ENCODE measurements at regions not wholly inside any gene's neighbourhood (a gene's known extent, or its start where the extent isn't known, plus 50 kb on each side); places are given as distances from the start of the nearest gene placed in this dataset.
A peak's percentile ranks its signal among the peaks of the same experiment; 100 is the strongest.

- DNase-seq (ENCODE audit: low spot score) = peak; percentile 27
- WGBS = 82% methylated on average over 25 of the region's 25 CpGs
These were observed 186.7 kb upstream of the SHH start for GRCh38 chr7:155998766-155999630.

More at GRCh38 chr7:155998766-155999630, 186.7 kb upstream of the SHH start:
- Histone ChIP-seq H3K27me3 (ENCODE audit: control insufficient read depth in 4 of 4, insufficient read depth in 4 of 4, low read length in 3 of 4) (no peaks in the 10 kb centered on the region), H3K9me3 (ENCODE audit: control insufficient read depth in 4 of 4, low read length in 3 of 4) (no peaks in the 10 kb centered on the region), H3K9ac (ENCODE audit: low read depth in 1 of 2, low read length in 2 of 2) (no peak overlapping the region), H3K4me1 (ENCODE audit: control insufficient read depth in 4 of 4, insufficient read depth in 4 of 4, low read length in 3 of 4) (no peaks in the 10 kb centered on the region), H3K27ac (ENCODE audit: low read depth in 1 of 2, low read length in 2 of 2) (no peak overlapping the region), H3K4me3 (ENCODE audit: low read depth in 1 of 3, low read length in 3 of 3) (no peak overlapping the region), H3K36me3 (ENCODE audit: control insufficient read depth in 4 of 4, insufficient read depth in 3 of 4, low read depth in 1 of 4, low read length in 3 of 4) (no peaks in the 10 kb centered on the region)
- TF ChIP-seq, protein P1, sequence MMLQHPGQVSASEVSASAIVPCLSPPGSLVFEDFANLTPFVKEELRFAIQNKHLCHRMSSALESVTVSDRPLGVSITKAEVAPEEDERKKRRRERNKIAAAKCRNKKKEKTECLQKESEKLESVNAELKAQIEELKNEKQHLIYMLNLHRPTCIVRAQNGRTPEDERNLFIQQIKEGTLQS (IDR thresholded peaks at IDR 0.05) = no peak
- TF ChIP-seq REST (IDR thresholded peaks at IDR 0.05) (no peak), RXRA (IDR thresholded peaks at IDR 0.05) (no peak), CTCF (IDR thresholded peaks at IDR 0.05; ENCODE audit: low read depth, low read length, missing input control) (no peak), HNF4A (conservative IDR thresholded peaks at IDR 0.05) (no peak), GABPA (IDR thresholded peaks at IDR 0.05 in 1 of 2, conservative IDR thresholded peaks at IDR 0.05 in 1 of 2) (no peak), ZBTB33 (IDR thresholded peaks at IDR 0.05) (no peak), JUND (IDR thresholded peaks at IDR 0.05) (no peak), YY1 (IDR thresholded peaks at IDR 0.05) (no peak), RAD21 (IDR thresholded peaks at IDR 0.05) (no peak), EGR1 (IDR thresholded peaks at IDR 0.05; ENCODE audit: low read depth in 2 of 2) (no peak), FOXA1 (IDR thresholded peaks at IDR 0.05) (no peak), NR2F2 (IDR thresholded peaks at IDR 0.05) (no peak)
- TF ChIP-seq, protein P2, sequence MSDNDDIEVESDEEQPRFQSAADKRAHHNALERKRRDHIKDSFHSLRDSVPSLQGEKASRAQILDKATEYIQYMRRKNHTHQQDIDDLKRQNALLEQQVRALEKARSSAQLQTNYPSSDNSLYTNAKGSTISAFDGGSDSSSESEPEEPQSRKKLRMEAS (IDR thresholded peaks at IDR 0.05) = no peak
